Suprapubic skin (tissue), 4 donors: ENCODE measurements at regions not wholly inside any gene's neighbourhood (a gene's known extent, or its start where the extent isn't known, plus 50 kb on each side); places are given as distances from the start of the nearest gene placed in this dataset.

Experiments
- DNase-seq, 2 donors: peaks; one replicate each; pipeline ENCODE4 v3.0.0-alpha.2; 2019; ENCODE audit warnings: low spot score in 2 of 2
- H3K27ac ChIP-seq: fragments of 200-600 bp; sonication (generic); one replicate; pipeline ENCODE4 v1.5.1; 2019
- H3K27me3 ChIP-seq: fragments of 200-600 bp; sonication (generic); one replicate; pipeline ENCODE4 v1.5.1; 2019
- H3K36me3 ChIP-seq: fragments of 200-600 bp; sonication (generic); one replicate; pipeline ENCODE4 v1.5.1; 2019
- H3K4me1 ChIP-seq: fragments of 200-600 bp; sonication (generic); one replicate; pipeline ENCODE4 v1.5.1; 2019
- H3K4me3 ChIP-seq: fragments of 200-600 bp; sonication (generic); one replicate; pipeline ENCODE4 v1.5.1; 2019; ENCODE audit warnings: mild to moderate bottlenecking
- H3K9me3 ChIP-seq: fragments of 200-600 bp; sonication (generic); one replicate; pipeline ENCODE4 v1.5.1; 2019
- CTCF ChIP-seq, 2 donors: fragments of 200-600 bp in 1 of 2; fragments of 450-650 bp in 1 of 2; sonication (generic) in 1 of 2; IDR thresholded peaks; one replicate each; pipeline ENCODE4 v1.5.1; 2016 to 2019; ENCODE audit warnings: antibody characterized with exemption in 2 of 2, mild to moderate bottlenecking in 1 of 2, moderate library complexity in 1 of 2
- EP300 ChIP-seq: sonication (generic); formaldehyde crosslinking; IDR thresholded peaks from one replicate; pipeline ENCODE4 v1.6.1; 2017; ENCODE audit warnings: antibody characterized with exemption
- POLR2A ChIP-seq, 2 donors: fragments of 450-650 bp; IDR thresholded peaks; one replicate each; pipeline ENCODE4 v1.6.1; 2017; ENCODE audit warnings: antibody characterized with exemption in 2 of 2, mild to moderate bottlenecking in 2 of 2, moderate library complexity in 2 of 2
- POLR2AphosphoS5 ChIP-seq, 3 donors: sonication (generic); formaldehyde crosslinking; IDR thresholded peaks; one replicate each; pipeline ENCODE4 v1.6.1; 2017; ENCODE audit warnings: antibody characterized with exemption in 3 of 3
- WGBS: methylation state at CpG from one replicate; pipeline ENCODE4 v1.1.5; 2018; 5-methylcytosine and 5-hydroxymethylcytosine counted together

- Histone ChIP-seq H3K27ac (no peak overlapping the region), H3K36me3 (no peaks in the 10 kb centered on the region), H3K4me3 (no peak overlapping the region), H3K4me1 (no peaks in the 10 kb centered on the region), H3K27me3 (peaks cover 3% of the 10 kb centered on the region), H3K9me3 (peaks cover 7% of the 10 kb centered on the region)
- no peak for DNase-seq
- no peak for TF ChIP-seq CTCF (IDR thresholded peaks at IDR 0.05)
- TF ChIP-seq POLR2A (IDR thresholded peaks at IDR 0.05), result no peak
- no peak for TF ChIP-seq POLR2AphosphoS5 (IDR thresholded peaks at IDR 0.05)
- TF ChIP-seq EP300, result no peak
- WGBS, result 87% methylated on average over 3 of the region's 3 CpGs
Measured at GRCh38 chr6:168741305-168741704, 300.3 kb downstream of the SMOC2 start.

GRCh38 chr6:168739381-168739780 is 298.4 kb downstream of the SMOC2 start:
- no peak for DNase-seq
- H3K36me3 ChIP-seq, result no peaks in the 10 kb centered on the region
- peaks cover 3% of the 10 kb centered on the region for H3K27me3 ChIP-seq
- H3K27ac ChIP-seq, result no peak overlapping the region
- TF ChIP-seq EP300, result no peak
- TF ChIP-seq CTCF (IDR thresholded peaks at IDR 0.05), result no peak
- TF ChIP-seq POLR2AphosphoS5 (IDR thresholded peaks at IDR 0.05), result no peak
- TF ChIP-seq POLR2A (IDR thresholded peaks at IDR 0.05), result no peak
- H3K4me1 ChIP-seq, result no peaks in the 10 kb centered on the region
- no peak overlapping the region for H3K4me3 ChIP-seq
- 98% methylated on average over 2 of the region's 2 CpGs for WGBS
- peaks cover 7% of the 10 kb centered on the region for H3K9me3 ChIP-seq

GRCh38 chr6:168737481-168737880 is 296.5 kb downstream of the SMOC2 start:
- Histone ChIP-seq H3K9me3 (peaks cover 7% of the 10 kb centered on the region), H3K4me1 (no peaks in the 10 kb centered on the region), H3K27ac (no peak overlapping the region), H3K36me3 (no peaks in the 10 kb centered on the region), H3K4me3 (no peak overlapping the region), H3K27me3 (peaks cover 3% of the 10 kb centered on the region)
- no peak for TF ChIP-seq POLR2A (IDR thresholded peaks at IDR 0.05)
- no peak for TF ChIP-seq CTCF (IDR thresholded peaks at IDR 0.05)
- TF ChIP-seq EP300, result no peak
- no peak for TF ChIP-seq POLR2AphosphoS5 (IDR thresholded peaks at IDR 0.05)
- DNase-seq, result no peak
- WGBS, result 68% methylated on average over 5 of the region's 5 CpGs

GRCh38 chr6:168737014-168737413 is 296.0 kb downstream of the SMOC2 start:
- no peaks in the 10 kb centered on the region for H3K36me3 ChIP-seq
- no peak overlapping the region for H3K4me3 ChIP-seq
- H3K9me3 ChIP-seq, result peaks cover 7% of the 10 kb centered on the region
- TF ChIP-seq EP300, result no peak
- TF ChIP-seq POLR2AphosphoS5 (IDR thresholded peaks at IDR 0.05), result no peak
- TF ChIP-seq POLR2A (IDR thresholded peaks at IDR 0.05), result no peak
- TF ChIP-seq CTCF (IDR thresholded peaks at IDR 0.05), result no peak
- WGBS, result 83% methylated on average over 3 of the region's 3 CpGs
- no peak for DNase-seq
- H3K27me3 ChIP-seq, result peaks cover 3% of the 10 kb centered on the region
- no peaks in the 10 kb centered on the region for H3K4me1 ChIP-seq
- no peak overlapping the region for H3K27ac ChIP-seq

- H3K9me3 ChIP-seq, result peaks cover 7% of the 10 kb centered on the region
- TF ChIP-seq POLR2A (IDR thresholded peaks at IDR 0.05), result no peak
- no peak for TF ChIP-seq EP300
- no peak for TF ChIP-seq POLR2AphosphoS5 (IDR thresholded peaks at IDR 0.05)
- no peak overlapping the region for H3K4me3 ChIP-seq
- H3K27me3 ChIP-seq, result peaks cover 3% of the 10 kb centered on the region
- no peaks in the 10 kb centered on the region for H3K36me3 ChIP-seq
- no peak for DNase-seq
- H3K4me1 ChIP-seq, result no peaks in the 10 kb centered on the region
- no peak overlapping the region for H3K27ac ChIP-seq
Measured at GRCh38 chr6:168736039-168736438, 295.1 kb downstream of the SMOC2 start.

- no peak for DNase-seq
- peaks cover 3% of the 10 kb centered on the region for H3K27me3 ChIP-seq
Measured at GRCh38 chr6:168735268-168735949, 294.4 kb downstream of the SMOC2 start.

More at GRCh38 chr6:168735268-168735949, 294.4 kb downstream of the SMOC2 start:
- Histone ChIP-seq H3K27ac (no peak overlapping the region), H3K9me3 (peaks cover 7% of the 10 kb centered on the region), H3K4me1 (no peaks in the 10 kb centered on the region), H3K4me3 (no peak overlapping the region), H3K36me3 (no peaks in the 10 kb centered on the region)
- TF ChIP-seq POLR2AphosphoS5 (IDR thresholded peaks at IDR 0.05) (no peak), POLR2A (IDR thresholded peaks at IDR 0.05) (no peak), CTCF (IDR thresholded peaks at IDR 0.05) (no peak), EP300 (no peak)
- WGBS, result 84% methylated on average over 6 of the region's 6 CpGs
